OCI-LY7 (cell line): ENCODE measurements at regions not wholly inside any gene's neighbourhood (a gene's known extent, or its start where the extent isn't known, plus 50 kb on each side); places are given as distances from the start of the nearest gene placed in this dataset.

Source experiments
- BruUV-seq: library from RNA; stranded (reverse); fragments of 400-500 nt; replicated peaks from 2 replicates; lab custom pipeline; 2021; lab: Mats Ljungman, UMichigan
- CTCF ChIA-PET: fragments of 300-600 bp; sonication (Branson Sonifier 250); formaldehyde crosslinking; loops from one replicate; lab custom pipeline; 2022; ENCODE audit warnings: antibody characterized with exemption; ENCODE audit not compliant: unreplicated experiment; lab: Charles Lee
- POLR2A ChIA-PET: fragments of 300-600 bp; sonication (Branson Sonifier 250); formaldehyde crosslinking; loops from one replicate; lab custom pipeline; 2022; ENCODE audit warnings: antibody characterized with exemption; lab: Charles Lee
- DNase-seq: peaks from one replicate; pipeline ENCODE4 v3.0.0-alpha.2; 2015; ENCODE audit warnings: low spot score
- H2AFZ ChIP-seq: fragments of 200-600 bp; sonication (generic), shearing (Covaris generic); 2 replicates; pipeline ENCODE4 v1.6.1; 2014; ENCODE audit warnings: mild to moderate bottlenecking, antibody characterized with exemption, low read length, moderate library complexity
- H3K27ac ChIP-seq: fragments of 200-600 bp; sonication (generic); 2 replicates; pipeline ENCODE4 v1.5.1; 2014; ENCODE audit warnings: mixed run types, low read depth, mild to moderate bottlenecking, moderate library complexity, low read length, inconsistent platforms; ENCODE audit not compliant: poor library complexity, severe bottlenecking
- H3K36me3 ChIP-seq: fragments of 200-600 bp; sonication (generic); 2 replicates; pipeline ENCODE4 v1.6.1; 2014; ENCODE audit warnings: mild to moderate bottlenecking, antibody characterized with exemption, low read length, moderate library complexity, mixed read lengths; ENCODE audit not compliant: insufficient read depth
- H3K4me1 ChIP-seq: fragments of 200-600 bp; sonication (generic); 2 replicates; pipeline ENCODE4 v1.5.1; 2014; ENCODE audit warnings: mild to moderate bottlenecking, low read length; ENCODE audit not compliant: insufficient read depth, poor library complexity, severe bottlenecking
- H3K4me2 ChIP-seq: fragments of 200-600 bp; sonication (generic); 2 replicates; pipeline ENCODE4 v1.6.1; 2014; ENCODE audit warnings: mild to moderate bottlenecking, low read length
- H3K4me3 ChIP-seq: fragments of 200-600 bp; sonication (generic); 2 replicates; pipeline ENCODE4 v1.5.1; 2014; ENCODE audit warnings: mild to moderate bottlenecking, low read depth, low read length; ENCODE audit not compliant: poor library complexity, severe bottlenecking
- H3K79me2 ChIP-seq: fragments of 200-600 bp; sonication (generic); 2 replicates; pipeline ENCODE4 v1.6.1; 2016; ENCODE audit warnings: low read depth, mild to moderate bottlenecking, low read length, moderate library complexity, mixed read lengths; ENCODE audit not compliant: insufficient read depth
- H3K9me2 ChIP-seq: fragments of 200-600 bp; sonication (generic); 2 replicates; pipeline ENCODE4 v1.6.1; 2016; ENCODE audit warnings: mild to moderate bottlenecking, low read length, mixed read lengths; ENCODE audit not compliant: insufficient read depth
- H3K9me3 ChIP-seq: fragments of 200-600 bp; sonication (generic); 2 replicates; pipeline ENCODE4 v1.6.1; 2014; ENCODE audit warnings: mild to moderate bottlenecking, mixed run types, low read length, mixed read lengths
- H4K20me1 ChIP-seq: fragments of 200-600 bp; sonication (generic); 2 replicates; pipeline ENCODE4 v1.6.1; 2014; ENCODE audit warnings: mild to moderate bottlenecking, antibody characterized with exemption, low read length, moderate library complexity, mixed read lengths; ENCODE audit not compliant: insufficient read depth
- CTCF ChIP-seq: fragments of 200-600 bp; sonication (generic); conservative IDR thresholded peaks from 2 replicates; pipeline ENCODE4 v1.5.1; 2014; ENCODE audit warnings: mild to moderate bottlenecking, antibody characterized with exemption, low read length, moderate library complexity, mixed read lengths
- EZH2phosphoT487 ChIP-seq: fragments of 200-600 bp; sonication (generic); IDR thresholded peaks from 2 replicates; pipeline ENCODE4 v1.6.1; 2018; ENCODE audit warnings: low read depth, borderline replicate concordance, mild to moderate bottlenecking, mixed run types, antibody characterized with exemption, low read length, moderate library complexity, mixed read lengths
- intact Hi-C: fragments of 100-400 bp; cut with micrococcal nuclease; formaldehyde crosslinking; loops from one replicate; pipeline ENCODE4 v1.10.0; 2022; ENCODE audit not compliant: unreplicated experiment

DNA sequence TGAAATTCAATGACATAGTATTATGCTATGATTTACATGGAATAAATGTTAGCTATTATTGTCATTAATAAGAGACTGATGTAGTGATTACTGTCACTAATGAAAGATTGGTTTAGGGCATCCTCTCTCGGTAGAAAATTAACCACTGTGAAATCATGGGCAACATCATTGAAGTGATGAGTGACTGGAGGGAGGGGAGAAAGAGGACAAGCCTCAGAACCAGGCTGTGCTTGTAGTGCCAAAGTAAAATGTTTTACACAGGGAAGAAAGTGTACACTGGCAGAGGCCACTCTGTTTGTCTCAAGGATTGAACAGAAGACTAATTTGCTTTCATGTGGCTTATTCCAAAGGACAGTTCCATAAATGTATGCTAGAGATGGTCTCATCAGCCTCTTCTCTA is 456.2 kb upstream of the TCF4 start:
- no peak for DNase-seq
- no peak overlapping the region for H3K27ac ChIP-seq
- POLR2A ChIA-PET = no interaction called here
- H3K4me2 ChIP-seq = no peak overlapping the region
- CTCF ChIA-PET = no interaction called here
- no peak for TF ChIP-seq CTCF
- TF ChIP-seq EZH2phosphoT487 = no peak
- H3K36me3 ChIP-seq = no peaks in the 10 kb centered on the region
- intact Hi-C loops = no loop called here
- no peak overlapping the region for H2AFZ ChIP-seq
- no peaks in the 10 kb centered on the region for H4K20me1 ChIP-seq
- H3K9me3 ChIP-seq = no peaks in the 10 kb centered on the region
- no peaks in the 10 kb centered on the region for H3K4me1 ChIP-seq
- no peaks in the 10 kb centered on the region for H3K79me2 ChIP-seq
- BruUV-seq = no TSS peak
- H3K4me3 ChIP-seq = no peak overlapping the region
- H3K9me2 ChIP-seq = no peaks in the 10 kb centered on the region

GRCh38 chr18:56043641-56044061 is 455.7 kb upstream of the TCF4 start:
- H2AFZ ChIP-seq = no peak overlapping the region
- H3K4me2 ChIP-seq = no peak overlapping the region
- no peak for DNase-seq
- no peak overlapping the region for H3K4me3 ChIP-seq
- no peaks in the 10 kb centered on the region for H3K36me3 ChIP-seq
- H3K9me2 ChIP-seq = no peaks in the 10 kb centered on the region
- TF ChIP-seq EZH2phosphoT487 (no peak), CTCF (no peak)
- no TSS peak for BruUV-seq
- H3K9me3 ChIP-seq = no peaks in the 10 kb centered on the region
- peaks cover 2% of the 10 kb centered on the region for H3K4me1 ChIP-seq
- ChIA-PET CTCF (no interaction called here), POLR2A (no interaction called here)
- H3K27ac ChIP-seq = no peak overlapping the region
- intact Hi-C loops = no loop called here
- H4K20me1 ChIP-seq = no peaks in the 10 kb centered on the region
- no peaks in the 10 kb centered on the region for H3K79me2 ChIP-seq

DNA sequence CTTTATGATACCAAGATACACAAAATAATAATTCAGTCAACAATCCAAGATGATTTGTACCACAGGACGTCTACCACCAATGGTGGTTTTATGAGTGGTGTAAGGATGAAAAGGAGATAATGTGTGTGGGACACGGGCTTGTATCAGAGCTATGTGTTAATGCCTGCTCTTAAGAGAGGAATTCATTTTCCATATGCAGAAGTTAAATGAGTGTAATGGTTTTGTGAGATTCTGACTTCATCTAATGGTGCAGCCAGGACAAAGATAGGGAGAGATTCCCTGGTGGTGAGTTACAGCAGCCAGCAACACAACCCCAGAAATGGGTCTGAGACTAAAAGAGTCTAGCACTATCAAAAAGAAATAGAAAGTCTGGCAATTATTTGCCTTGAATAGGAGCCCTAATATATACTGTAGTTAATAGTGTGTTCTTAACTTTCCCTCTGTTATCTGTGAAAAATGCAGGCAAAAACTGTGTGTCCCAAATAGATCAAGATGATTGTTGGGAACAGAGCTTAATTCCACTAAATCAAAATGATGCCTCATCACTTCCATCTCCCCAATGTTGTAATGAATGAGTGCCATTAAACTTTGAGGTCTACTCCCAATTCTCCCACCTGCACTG is 455.0 kb upstream of the TCF4 start:
- Histone ChIP-seq H3K9me3 (no peaks in the 10 kb centered on the region), H3K4me3 (no peak overlapping the region), H3K27ac (no peak overlapping the region), H3K9me2 (no peaks in the 10 kb centered on the region), H3K4me2 (no peak overlapping the region), H4K20me1 (no peaks in the 10 kb centered on the region), H3K79me2 (no peaks in the 10 kb centered on the region), H2AFZ (no peak overlapping the region), H3K36me3 (no peaks in the 10 kb centered on the region), H3K4me1 (peaks cover 7% of the 10 kb centered on the region)
- CTCF ChIA-PET = no interaction called here
- no peak for DNase-seq
- POLR2A ChIA-PET = no interaction called here
- no TSS peak for BruUV-seq
- TF ChIP-seq EZH2phosphoT487 (no peak), CTCF (no peak)
- intact Hi-C loops = no loop called here
